A549 (cell line): ENCODE measurements at regions not wholly inside any gene's neighbourhood (a gene's known extent, or its start where the extent isn't known, plus 50 kb on each side); places are given as distances from the start of the nearest gene placed in this dataset.

Experiments used
- ATAC-seq, 2 experiments: fragments of 200-7000 bp in 1 of 2; fragments of >200 bp in 1 of 2; cut with Nextera tagmentation in 1 of 2; cut with Tn5 transposase in 1 of 2; 3 replicates each; pipeline versions ENCODE4 v1.8.0 to v1.9.1; 2018 to 2020; ENCODE audit warnings: mild to moderate bottlenecking in 1 of 2, moderate library complexity in 1 of 2
- CTCF ChIA-PET: fragments of 300-600 bp; sonication (Branson Sonifier 250); formaldehyde crosslinking; extraction: SDS; loops from one replicate; lab custom pipeline; 2021; ENCODE audit warnings: antibody characterized with exemption, inconsistent platforms; lab: Yijun Ruan, JAX
- POLR2A ChIA-PET: fragments of 350-600 bp; formaldehyde crosslinking; extraction: SDS; loops from one replicate; lab custom pipeline; 2021; ENCODE audit warnings: antibody characterized with exemption, inconsistent platforms; lab: Yijun Ruan, JAX
- DNase-seq, 2 experiments: peaks; one replicate each; pipeline versions ENCODE4 v3.0.0 to v3.0.0-alpha.2; 2011 to 2016; ENCODE audit warnings: low read depth in 1 of 2, low spot score in 1 of 2
- FAIRE-seq: peaks from 2 replicates; lab custom pipeline; 2011; peaks lifted over from hg19 to GRCh38; lab: Jason Lieb, UNC
- H3K27ac ChIP-seq, 2 experiments: fragments of >200 bp; sonication (Bioruptor Twin); formaldehyde crosslinking; 3 replicates each; pipeline ENCODE4 v1.5.1; 2016 to 2017
- H3K4me1 ChIP-seq: fragments of >200 bp; sonication (Bioruptor Twin); formaldehyde crosslinking; 3 replicates; pipeline ENCODE4 v1.6.1; 2016
- H3K4me2 ChIP-seq: fragments of >200 bp; sonication (Bioruptor Twin); formaldehyde crosslinking; 3 replicates; pipeline ENCODE4 v1.6.1; 2016
- H3K4me3 ChIP-seq: fragments of >200 bp; sonication (Bioruptor Twin); formaldehyde crosslinking; 3 replicates; pipeline ENCODE4 v1.5.1; 2016
- H3K9me3 ChIP-seq: fragments of >200 bp; sonication (Bioruptor Twin); formaldehyde crosslinking; 3 replicates; pipeline ENCODE4 v1.6.1; 2016
- CBX8 ChIP-seq: fragments of 200-600 bp; sonication (generic); IDR thresholded peaks from 2 replicates; pipeline ENCODE4 v1.6.1; 2016
- CEBPB ChIP-seq, 2 experiments: fragments of >200 bp in 1 of 2; sonication (Bioruptor Twin) in 1 of 2; formaldehyde crosslinking in 1 of 2; IDR thresholded peaks; 2 replicates each; pipeline ENCODE4 v1.6.1; 2012 to 2016
- CHD2 ChIP-seq: fragments of 150-350 bp; IDR thresholded peaks from 2 replicates; pipeline ENCODE4 v1.6.1; 2014; ENCODE audit warnings: low read length; ENCODE audit not compliant: partially characterized antibody
- EHF ChIP-seq: fragments of 250-450 bp; sonication (Bioruptor Pico); IDR thresholded peaks from 2 replicates; pipeline ENCODE4 v1.5.0; 2020; ENCODE audit warnings: mild to moderate bottlenecking
- EP300 ChIP-seq, 2 experiments: fragments of >200 bp; sonication (Bioruptor Twin); formaldehyde crosslinking; IDR thresholded peaks; 2 replicates in 1 of 2; 3 replicates in 1 of 2; pipeline ENCODE4 v1.6.1; 2016 to 2017
- ESRRA ChIP-seq: fragments of 150-350 bp; IDR thresholded peaks from 2 replicates; pipeline ENCODE4 v1.6.1; 2014; ENCODE audit warnings: mild to moderate bottlenecking, low read length, borderline replicate concordance
- FOSB ChIP-seq: fragments of 250-450 bp; sonication (Bioruptor Pico); IDR thresholded peaks from 2 replicates; pipeline ENCODE4 v1.5.0; 2020; ENCODE audit warnings: mild to moderate bottlenecking, moderate library complexity
- FOSL2 ChIP-seq, 2 experiments: fragments of 450-650 bp in 1 of 2; fragments of >200 bp in 1 of 2; sonication (Bioruptor Twin) in 1 of 2; formaldehyde crosslinking; IDR thresholded peaks; 2 replicates each; pipeline versions ENCODE4 v1.5.0 to v1.6.1; 2016 to 2020; ENCODE audit warnings: mild to moderate bottlenecking in 1 of 2, moderate library complexity in 1 of 2
- HEYL ChIP-seq: fragments of 250-450 bp; sonication (Bioruptor Pico); IDR thresholded peaks from 2 replicates; pipeline ENCODE4 v1.8.0; 2021; ENCODE audit warnings: mild to moderate bottlenecking, moderate library complexity
- HMGXB4 ChIP-seq: fragments of 250-450 bp; sonication (Bioruptor Pico); IDR thresholded peaks from 2 replicates; pipeline ENCODE4 v1.5.0; 2021; ENCODE audit warnings: mild to moderate bottlenecking, moderate library complexity, borderline replicate concordance
- HOXA7 ChIP-seq: fragments of 250-450 bp; sonication (Bioruptor Pico); IDR thresholded peaks from 2 replicates; pipeline ENCODE4 v1.5.0; 2020; ENCODE audit warnings: mild to moderate bottlenecking, moderate library complexity
- HOXB5 ChIP-seq: fragments of 250-450 bp; sonication (Bioruptor Pico); IDR thresholded peaks from 2 replicates; pipeline ENCODE4 v1.5.0; 2020; ENCODE audit warnings: mild to moderate bottlenecking, moderate library complexity
- JUNB ChIP-seq: fragments of >200 bp; sonication (Bioruptor Twin); formaldehyde crosslinking; IDR thresholded peaks from 2 replicates; pipeline ENCODE4 v1.6.1; 2016
- KDM1A ChIP-seq: fragments of 200-600 bp; sonication (generic); IDR thresholded peaks from 2 replicates; pipeline ENCODE4 v1.6.1; 2016; ENCODE audit warnings: low read depth, mild to moderate bottlenecking
- MAFK ChIP-seq: fragments of 450-650 bp; IDR thresholded peaks from 2 replicates; pipeline ENCODE4 v1.6.1; 2014; ENCODE audit not compliant: partially characterized antibody
- MAX ChIP-seq: IDR thresholded peaks from 2 replicates; pipeline ENCODE4 v1.6.1; 2012
- MAZ ChIP-seq: fragments of 150-350 bp; IDR thresholded peaks from 2 replicates; pipeline ENCODE4 v1.6.1; 2014; ENCODE audit warnings: antibody characterized with exemption, low read depth, low read length, borderline replicate concordance
- NFE2L2 ChIP-seq: fragments of 150-350 bp; conservative IDR thresholded peaks from 2 replicates; pipeline ENCODE4 v1.6.1; 2014; ENCODE audit warnings: low read length
- NPAS2 ChIP-seq: fragments of 250-450 bp; sonication (Bioruptor Pico); IDR thresholded peaks from 2 replicates; pipeline ENCODE4 v1.8.0; 2022; ENCODE audit warnings: mild to moderate bottlenecking, moderate library complexity, borderline replicate concordance
- NR3C1 ChIP-seq: fragments of >200 bp; sonication (Bioruptor Twin); formaldehyde crosslinking; IDR thresholded peaks from 3 replicates; pipeline ENCODE4 v1.6.1; 2017
- PHF8 ChIP-seq: fragments of 200-600 bp; sonication (generic); IDR thresholded peaks from 2 replicates; pipeline ENCODE4 v1.6.1; 2016; ENCODE audit warnings: low read depth, mild to moderate bottlenecking, antibody characterized with exemption, moderate library complexity, borderline replicate concordance
- RARB ChIP-seq: fragments of 250-450 bp; sonication (Bioruptor Pico); IDR thresholded peaks from 2 replicates; pipeline ENCODE4 v1.8.0; 2021; ENCODE audit warnings: mild to moderate bottlenecking, moderate library complexity
- RCOR1 ChIP-seq: fragments of 150-350 bp; IDR thresholded peaks from 2 replicates; pipeline ENCODE4 v1.6.1; 2014; ENCODE audit warnings: antibody characterized with exemption, low read length, low read depth
- RNF2 ChIP-seq: fragments of 200-600 bp; sonication (generic); IDR thresholded peaks from 2 replicates; pipeline ENCODE4 v1.6.1; 2016; ENCODE audit warnings: low read depth, mild to moderate bottlenecking, antibody characterized with exemption, moderate library complexity, borderline replicate concordance
- ZC3H11A ChIP-seq: fragments of 450-650 bp; IDR thresholded peaks from 2 replicates; pipeline ENCODE4 v1.6.1; 2014; ENCODE audit warnings: antibody characterized with exemption, mild to moderate bottlenecking
- ZFP36 ChIP-seq: fragments of 450-650 bp; IDR thresholded peaks from 2 replicates; pipeline ENCODE4 v1.6.1; 2014; ENCODE audit warnings: borderline replicate concordance; ENCODE audit not compliant: partially characterized antibody
- WGBS: methylation state at CpG from one replicate; pipeline ENCODE4 v1.1.6; 2017; ENCODE audit errors: missing lambda C conversion rate; 5-methylcytosine and 5-hydroxymethylcytosine counted together
- TF ChIP-seq, protein P1 (sequence below): fragments of >200 bp; sonication (Bioruptor Twin); formaldehyde crosslinking; IDR thresholded peaks from 3 replicates; pipeline ENCODE4 v1.5.1; 2016
- TF ChIP-seq, protein P2 (sequence below): IDR thresholded peaks from 2 replicates; pipeline ENCODE4 v1.6.1; 2012; ENCODE audit warnings: low read depth, borderline replicate concordance
- TF ChIP-seq, protein P3 (sequence below): fragments of 250-450 bp; sonication (Bioruptor Pico); IDR thresholded peaks from 2 replicates; pipeline ENCODE4 v1.5.0; 2020; ENCODE audit warnings: low read depth, mild to moderate bottlenecking, moderate library complexity

DNA sequence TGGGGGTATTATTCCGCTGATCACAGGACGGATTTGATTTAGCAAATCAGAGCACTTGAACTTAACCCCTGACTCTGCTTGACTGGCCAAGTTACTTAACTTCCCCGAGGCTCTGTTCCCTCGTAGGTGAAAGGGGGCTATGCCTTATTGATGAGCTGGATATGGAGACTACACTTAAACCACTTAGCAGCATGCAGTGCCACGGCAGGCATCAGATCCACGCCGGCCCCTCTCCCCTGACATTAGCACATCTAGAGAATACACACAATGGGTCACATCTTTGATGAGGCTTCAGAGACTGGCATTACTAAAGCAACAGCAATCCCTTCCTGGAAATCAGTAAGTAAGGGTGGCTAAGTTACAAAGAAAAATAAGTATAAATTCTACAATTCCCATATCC is 71.0 kb downstream of the ABCC12 start:
- H3K9me3 ChIP-seq, result no peaks in the 10 kb centered on the region
- ChIA-PET POLR2A (no interaction called here), CTCF (interaction anchor here (1.1 to 2.3 kb wide), 3 partner anchors 11 to 29 kb away, joined by 3 to 8 read pairs (median 6); no protein-coding TSS in a partner anchor)
- H3K4me3 ChIP-seq, result no peak overlapping the region
- DNase-seq (no peak), FAIRE-seq (no peak), ATAC-seq (no peak)
- H3K27ac ChIP-seq, result peak overlapping the region in 1 of 2 experiments; percentile 24; a peak in 1 of 6 replicates
- peaks cover 23% of the 10 kb centered on the region for H3K4me1 ChIP-seq
- WGBS, result 89% methylated on average over 7 of the region's 7 CpGs
- no peak overlapping the region for H3K4me2 ChIP-seq
- TF ChIP-seq ZFP36 (no peak), ZC3H11A (no peak), ESRRA (no peak)

DNA sequence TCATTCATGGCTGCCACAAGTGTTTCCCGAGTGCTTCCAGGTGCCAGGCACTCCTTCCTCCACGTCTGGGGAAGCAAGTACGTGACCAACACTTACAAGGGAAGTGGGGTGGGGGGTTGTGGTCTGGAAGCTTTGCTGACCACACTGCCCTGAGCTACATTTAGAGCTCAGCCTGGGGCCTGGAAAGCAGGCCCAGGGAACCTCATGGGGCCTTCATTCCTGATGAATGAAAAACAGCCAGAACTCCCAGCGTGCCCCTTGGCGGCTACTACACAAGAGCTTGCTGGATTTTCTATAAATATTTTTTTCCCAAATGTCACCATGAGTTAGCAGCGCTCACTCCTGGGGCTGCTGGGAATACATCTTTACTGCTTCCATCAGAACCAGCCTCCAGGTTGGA is 73.3 kb downstream of the ABCC12 start:
- POLR2A ChIA-PET, result interaction anchor here (1.0 kb wide), 1 partner anchor 16 kb away, joined by 3 read pairs; no protein-coding TSS in a partner anchor
- peaks cover 23% of the 10 kb centered on the region for H3K4me1 ChIP-seq
- H3K4me3 ChIP-seq, result no peak overlapping the region
- peak overlapping the region; percentile 35; the same call in 1 of the 3 replicates for H3K4me2 ChIP-seq
- DNase-seq (no peak), ATAC-seq (no peak), FAIRE-seq (no peak)
- TF ChIP-seq HMGXB4 (CRISPR knock-in tag) (no peak), NFE2L2 (no peak), RNF2 (no peak), HEYL (CRISPR knock-in tag) (no peak), CBX8 (no peak), ZC3H11A (no peak), NPAS2 (no peak), MAFK (no peak), PHF8 (no peak), HOXB5 (no peak)
- CTCF ChIA-PET, result interaction anchor here (1.6 kb wide), 1 partner anchor 82 kb away, joined by 7 read pairs; no protein-coding TSS in a partner anchor
- H3K9me3 ChIP-seq, result no peaks in the 10 kb centered on the region
- 93% methylated on average over 6 of the region's 6 CpGs for WGBS
- H3K27ac ChIP-seq, result peak overlapping the region; percentile 73 to 78

DNA sequence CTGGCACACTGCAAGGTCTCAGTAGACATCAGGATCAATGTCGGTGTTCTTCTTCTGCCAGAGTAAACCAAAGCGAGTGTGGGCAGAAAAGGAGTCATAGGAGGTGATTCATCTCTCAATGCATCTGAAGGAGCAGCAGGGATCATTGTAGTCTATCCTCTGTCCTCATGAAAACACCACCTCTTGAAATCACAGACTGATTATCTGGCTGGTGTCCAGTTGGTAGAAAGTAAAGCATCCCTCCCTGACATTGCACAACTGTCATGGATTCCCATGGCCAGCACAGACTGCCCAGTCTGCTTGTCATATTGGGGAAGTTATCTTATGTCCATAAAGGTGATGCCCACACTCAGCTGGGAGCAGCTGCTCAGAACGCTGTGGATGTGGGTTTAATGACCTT is 74.1 kb downstream of the ABCC12 start:
- H3K4me2 ChIP-seq, result peak overlapping the region; percentile 46
- DNase-seq (peak; percentile 44 to 78), ATAC-seq (peak; percentile 85 to 88), FAIRE-seq (peak; percentile 49)
- H3K27ac ChIP-seq, result peak overlapping the region; percentile 76 to 82
- no peak overlapping the region for H3K4me3 ChIP-seq
- no peaks in the 10 kb centered on the region for H3K9me3 ChIP-seq
- ChIA-PET CTCF (interaction anchor here (1.6 kb wide), 1 partner anchor 83 kb away, joined by 7 read pairs; no protein-coding TSS in a partner anchor), POLR2A (interaction anchor here (1.0 kb wide), 1 partner anchor 16 kb away, joined by 3 read pairs; no protein-coding TSS in a partner anchor)
- 11% methylated on average over 3 of the region's 3 CpGs for WGBS
- peaks cover 31% of the 10 kb centered on the region for H3K4me1 ChIP-seq
- TF ChIP-seq MAFK (no peak), ZC3H11A (no peak), CBX8 (no peak), FOSL2 (IDR thresholded peaks at IDR 0.05) (peak; percentile 56; the same call in 1 of the 2 replicates), FOSL2 (CRISPR knock-in tag; IDR thresholded peaks at IDR 0.05) (peak; percentile 58), EP300 (IDR thresholded peaks at IDR 0.05) (peak in 1 of 2 experiments; percentile 56; a peak in 1 of 5 replicates), CHD2 (no peak), ZFP36 (no peak), JUNB (peak; percentile 77), FOSB (no peak), EHF (CRISPR knock-in tag) (no peak), NR3C1 (no peak), RARB (CRISPR knock-in tag) (no peak), HOXB5 (no peak), CEBPB (IDR thresholded peaks at IDR 0.05) (peak; percentile 89), KDM1A (no peak), MAZ (no peak), PHF8 (no peak), MAX (no peak; the same call in 1 of the 2 replicates), RNF2 (no peak), HOXA7 (CRISPR knock-in tag) (no peak), RCOR1 (no peak), ESRRA (no peak)
- TF ChIP-seq, protein P1, sequence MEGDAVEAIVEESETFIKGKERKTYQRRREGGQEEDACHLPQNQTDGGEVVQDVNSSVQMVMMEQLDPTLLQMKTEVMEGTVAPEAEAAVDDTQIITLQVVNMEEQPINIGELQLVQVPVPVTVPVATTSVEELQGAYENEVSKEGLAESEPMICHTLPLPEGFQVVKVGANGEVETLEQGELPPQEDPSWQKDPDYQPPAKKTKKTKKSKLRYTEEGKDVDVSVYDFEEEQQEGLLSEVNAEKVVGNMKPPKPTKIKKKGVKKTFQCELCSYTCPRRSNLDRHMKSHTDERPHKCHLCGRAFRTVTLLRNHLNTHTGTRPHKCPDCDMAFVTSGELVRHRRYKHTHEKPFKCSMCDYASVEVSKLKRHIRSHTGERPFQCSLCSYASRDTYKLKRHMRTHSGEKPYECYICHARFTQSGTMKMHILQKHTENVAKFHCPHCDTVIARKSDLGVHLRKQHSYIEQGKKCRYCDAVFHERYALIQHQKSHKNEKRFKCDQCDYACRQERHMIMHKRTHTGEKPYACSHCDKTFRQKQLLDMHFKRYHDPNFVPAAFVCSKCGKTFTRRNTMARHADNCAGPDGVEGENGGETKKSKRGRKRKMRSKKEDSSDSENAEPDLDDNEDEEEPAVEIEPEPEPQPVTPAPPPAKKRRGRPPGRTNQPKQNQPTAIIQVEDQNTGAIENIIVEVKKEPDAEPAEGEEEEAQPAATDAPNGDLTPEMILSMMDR, result no peak
- TF ChIP-seq, protein P2, sequence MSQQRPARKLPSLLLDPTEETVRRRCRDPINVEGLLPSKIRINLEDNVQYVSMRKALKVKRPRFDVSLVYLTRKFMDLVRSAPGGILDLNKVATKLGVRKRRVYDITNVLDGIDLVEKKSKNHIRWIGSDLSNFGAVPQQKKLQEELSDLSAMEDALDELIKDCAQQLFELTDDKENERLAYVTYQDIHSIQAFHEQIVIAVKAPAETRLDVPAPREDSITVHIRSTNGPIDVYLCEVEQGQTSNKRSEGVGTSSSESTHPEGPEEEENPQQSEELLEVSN, result no peak
- TF ChIP-seq, protein P3, sequence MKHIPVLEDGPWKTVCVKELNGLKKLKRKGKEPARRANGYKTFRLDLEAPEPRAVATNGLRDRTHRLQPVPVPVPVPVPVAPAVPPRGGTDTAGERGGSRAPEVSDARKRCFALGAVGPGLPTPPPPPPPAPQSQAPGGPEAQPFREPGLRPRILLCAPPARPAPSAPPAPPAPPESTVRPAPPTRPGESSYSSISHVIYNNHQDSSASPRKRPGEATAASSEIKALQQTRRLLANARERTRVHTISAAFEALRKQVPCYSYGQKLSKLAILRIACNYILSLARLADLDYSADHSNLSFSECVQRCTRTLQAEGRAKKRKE (CRISPR knock-in tag), result no peak
